ENCODE measurements at regions not wholly inside any gene's neighbourhood (a gene's known extent, or its start where the extent isn't known, plus 50 kb on each side); places are given as distances from the start of the nearest gene placed in this dataset.

DNA sequence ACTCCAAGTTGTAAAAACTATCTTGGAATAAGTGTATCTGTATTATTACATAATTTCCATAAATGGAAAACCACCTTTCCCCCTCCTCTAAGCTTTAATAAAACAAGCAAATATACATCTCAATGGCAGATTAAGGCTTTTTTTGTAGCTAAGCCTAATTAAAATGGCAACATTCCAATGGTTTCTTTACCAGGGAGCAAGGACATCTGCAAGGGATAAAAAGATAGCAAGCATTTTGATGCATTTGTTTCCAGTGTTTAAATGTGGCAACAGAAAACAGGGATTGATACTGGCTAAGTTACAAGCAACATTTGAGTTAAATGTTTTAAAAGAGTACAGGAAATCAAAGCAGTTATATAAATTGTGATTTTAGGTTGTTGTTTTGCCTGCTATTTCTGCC is 1012.7 kb downstream of the ADGRL2 start:
- peaks cover 16% of the 10 kb centered on the region for H3K4me1 ChIP-seq (ENCODE audit: control insufficient read depth, low read depth, low read length)
- H3K27me3 ChIP-seq (ENCODE audit: control insufficient read depth, insufficient read depth, low read length), result no peaks in the 10 kb centered on the region

DNA sequence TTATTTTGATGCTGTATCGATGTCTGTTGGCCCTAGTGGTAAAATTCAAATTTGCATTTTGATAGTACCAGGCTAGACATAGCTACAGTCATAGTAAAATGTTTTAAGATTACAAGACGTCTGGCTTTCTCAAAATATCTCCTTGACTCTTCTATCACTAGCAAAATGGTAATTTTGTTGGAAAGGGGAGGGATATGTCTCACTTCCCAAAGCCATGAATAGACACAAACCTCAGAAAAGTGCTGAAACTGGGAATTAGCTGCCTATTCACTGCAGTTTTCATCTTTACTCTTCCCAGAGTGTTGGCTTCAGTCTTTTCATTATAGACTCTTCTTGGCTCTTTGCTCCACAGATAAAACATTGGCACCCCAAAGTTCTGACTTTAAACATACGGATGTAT is 1009.9 kb downstream of the ADGRL2 start:
- Histone ChIP-seq H3K4me1 (ENCODE audit: control insufficient read depth, low read depth, low read length) (peaks cover 20% of the 10 kb centered on the region), H3K36me3 (ENCODE audit: control insufficient read depth, low read depth, low read length) (no peaks in the 10 kb centered on the region), H3K9ac (ENCODE audit: low read length) (no peak overlapping the region), H3K27ac (ENCODE audit: low read length) (no peak overlapping the region), H3K9me3 (ENCODE audit: control insufficient read depth, low read depth, low read length) (no peaks in the 10 kb centered on the region), H3K4me3 (ENCODE audit: low read length) (no peak overlapping the region), H3K27me3 (ENCODE audit: control insufficient read depth, insufficient read depth, low read length) (no peaks in the 10 kb centered on the region)

More for the DNA sequence above, 1012.7 kb downstream of the ADGRL2 start:
- Histone ChIP-seq H3K27ac (ENCODE audit: low read length) (no peak overlapping the region), H3K36me3 (ENCODE audit: control insufficient read depth, low read depth, low read length) (no peaks in the 10 kb centered on the region), H3K4me3 (ENCODE audit: low read length) (no peak overlapping the region), H3K9ac (ENCODE audit: low read length) (no peak overlapping the region), H3K9me3 (ENCODE audit: control insufficient read depth, low read depth, low read length) (no peaks in the 10 kb centered on the region)

DNA sequence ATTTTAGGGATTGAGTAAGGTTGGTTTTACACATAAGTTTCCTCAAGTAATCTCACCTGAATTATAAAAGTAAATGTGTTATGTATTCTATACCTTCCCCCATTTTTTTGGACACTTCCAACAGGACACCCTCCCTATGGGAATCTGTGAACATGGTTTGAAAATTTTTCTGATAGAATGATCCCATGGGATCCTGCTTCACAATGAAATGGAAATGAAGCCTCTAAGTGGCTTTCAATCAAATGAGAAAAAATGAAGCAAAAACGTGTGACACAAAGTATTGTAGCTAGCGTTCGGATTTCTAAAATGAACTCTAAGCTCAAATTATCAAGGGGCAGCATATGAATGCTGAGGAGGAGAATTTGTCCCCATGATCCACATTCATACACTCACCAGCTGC is 1006.8 kb downstream of the ADGRL2 start:
- no peaks in the 10 kb centered on the region for H3K9me3 ChIP-seq (ENCODE audit: control insufficient read depth, low read depth, low read length)
- no peak overlapping the region for H3K27ac ChIP-seq (ENCODE audit: low read length)
- H3K27me3 ChIP-seq (ENCODE audit: control insufficient read depth, insufficient read depth, low read length), result no peaks in the 10 kb centered on the region
- peaks cover 11% of the 10 kb centered on the region for H3K4me1 ChIP-seq (ENCODE audit: control insufficient read depth, low read depth, low read length)
- H3K9ac ChIP-seq (ENCODE audit: low read length), result no peak overlapping the region
- no peaks in the 10 kb centered on the region for H3K36me3 ChIP-seq (ENCODE audit: control insufficient read depth, low read depth, low read length)
- no peak overlapping the region for H3K4me3 ChIP-seq (ENCODE audit: low read length)

DNA sequence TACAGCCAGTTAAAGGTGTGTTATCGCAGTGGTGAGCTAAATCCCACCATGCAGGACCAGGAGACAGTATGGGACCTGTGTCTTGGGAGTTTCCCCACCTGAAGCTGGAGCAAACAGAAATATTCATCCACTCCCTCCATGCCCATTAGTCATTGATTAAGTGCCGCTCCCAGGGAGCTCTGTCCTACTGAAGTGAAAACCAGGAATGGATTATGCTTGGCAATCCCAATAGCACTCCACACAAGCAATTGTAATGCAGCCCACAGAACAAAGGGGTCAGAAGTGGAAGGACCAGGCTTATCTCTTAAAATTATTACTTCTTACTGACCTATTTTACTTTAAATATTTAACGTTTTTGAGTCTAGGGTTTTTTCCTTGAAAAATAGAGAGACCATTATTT is 1005.4 kb downstream of the ADGRL2 start:
- Histone ChIP-seq H3K36me3 (ENCODE audit: control insufficient read depth, low read depth, low read length) (no peaks in the 10 kb centered on the region), H3K9ac (ENCODE audit: low read length) (no peak overlapping the region), H3K9me3 (ENCODE audit: control insufficient read depth, low read depth, low read length) (no peaks in the 10 kb centered on the region), H3K27ac (ENCODE audit: low read length) (no peak overlapping the region), H3K27me3 (ENCODE audit: control insufficient read depth, insufficient read depth, low read length) (no peaks in the 10 kb centered on the region), H3K4me1 (ENCODE audit: control insufficient read depth, low read depth, low read length) (peaks cover 11% of the 10 kb centered on the region), H3K4me3 (ENCODE audit: low read length) (no peak overlapping the region)

DNA sequence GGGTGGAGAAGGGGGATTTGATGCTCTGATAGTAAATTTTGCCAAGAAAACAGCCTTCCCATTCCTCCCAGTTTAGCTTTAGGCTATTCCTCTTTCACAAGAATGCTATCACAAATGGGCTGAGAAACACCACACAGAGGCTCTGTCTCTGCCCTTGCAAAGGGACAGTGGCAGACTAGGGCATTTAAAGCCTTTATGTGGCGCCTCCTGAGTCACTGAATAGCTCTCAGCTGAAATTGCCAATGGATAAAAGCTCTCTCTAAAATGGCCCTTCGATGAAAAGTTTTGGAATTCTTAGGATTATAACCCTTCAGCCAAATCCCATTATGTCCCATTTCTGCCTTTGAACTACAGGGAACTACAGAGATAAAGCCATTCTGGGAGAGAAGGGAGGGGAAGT is 1000.4 kb downstream of the ADGRL2 start:
- peaks cover 4% of the 10 kb centered on the region for H3K4me1 ChIP-seq (ENCODE audit: control insufficient read depth, low read depth, low read length)
- no peaks in the 10 kb centered on the region for H3K27me3 ChIP-seq (ENCODE audit: control insufficient read depth, insufficient read depth, low read length)
- H3K9ac ChIP-seq (ENCODE audit: low read length), result no peak overlapping the region
- H3K36me3 ChIP-seq (ENCODE audit: control insufficient read depth, low read depth, low read length), result no peaks in the 10 kb centered on the region
- H3K4me3 ChIP-seq (ENCODE audit: low read length), result no peak overlapping the region
- no peak overlapping the region for H3K27ac ChIP-seq (ENCODE audit: low read length)
- no peaks in the 10 kb centered on the region for H3K9me3 ChIP-seq (ENCODE audit: control insufficient read depth, low read depth, low read length)

DNA sequence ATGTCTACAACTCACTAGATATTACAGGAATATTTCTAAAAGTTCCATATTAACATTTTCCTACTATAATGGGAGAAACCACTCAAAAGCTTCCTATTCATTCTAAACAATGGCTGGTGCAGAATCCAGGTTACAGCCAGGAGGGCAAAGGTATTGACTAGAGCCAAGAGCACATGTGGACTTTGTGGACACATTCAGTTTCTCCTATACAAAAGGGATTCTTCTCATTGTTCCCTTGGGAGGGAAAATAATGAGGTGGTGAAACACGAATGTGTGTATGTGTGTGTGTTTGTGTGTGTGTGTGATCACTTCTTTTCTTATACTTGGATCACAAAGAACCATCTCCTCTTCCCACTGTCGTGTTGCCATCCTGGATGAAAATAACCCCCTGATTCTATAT is 1000.0 kb downstream of the ADGRL2 start:
- no peaks in the 10 kb centered on the region for H3K9me3 ChIP-seq (ENCODE audit: control insufficient read depth, low read depth, low read length)
- no peaks in the 10 kb centered on the region for H3K27me3 ChIP-seq (ENCODE audit: control insufficient read depth, insufficient read depth, low read length)
- H3K36me3 ChIP-seq (ENCODE audit: control insufficient read depth, low read depth, low read length), result no peaks in the 10 kb centered on the region
- H3K4me3 ChIP-seq (ENCODE audit: low read length), result no peak overlapping the region
- no peaks in the 10 kb centered on the region for H3K4me1 ChIP-seq (ENCODE audit: control insufficient read depth, low read depth, low read length)
- H3K27ac ChIP-seq (ENCODE audit: low read length), result no peak overlapping the region
- no peak overlapping the region for H3K9ac ChIP-seq (ENCODE audit: low read length)

DNA sequence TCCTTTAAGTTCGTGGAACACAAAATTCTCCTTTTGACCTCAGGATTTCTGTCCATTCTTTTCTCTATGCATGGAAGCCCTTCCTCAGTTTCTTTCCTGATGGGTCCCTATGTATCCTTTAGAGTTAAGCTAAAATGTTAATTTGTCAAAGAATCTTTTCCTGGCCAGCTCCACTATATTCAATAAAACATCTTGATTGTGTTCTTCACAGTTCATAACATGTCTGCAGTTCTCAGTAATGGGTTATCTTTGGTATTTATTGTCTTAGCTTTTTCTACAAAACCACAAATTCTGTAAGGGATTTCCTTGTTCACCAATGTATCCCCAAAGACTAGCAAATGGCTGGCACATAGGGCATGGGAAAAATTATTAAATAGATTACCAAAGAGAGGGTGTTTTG is 998.5 kb downstream of the ADGRL2 start:
- no peak overlapping the region for H3K4me3 ChIP-seq (ENCODE audit: low read length)

DNA sequence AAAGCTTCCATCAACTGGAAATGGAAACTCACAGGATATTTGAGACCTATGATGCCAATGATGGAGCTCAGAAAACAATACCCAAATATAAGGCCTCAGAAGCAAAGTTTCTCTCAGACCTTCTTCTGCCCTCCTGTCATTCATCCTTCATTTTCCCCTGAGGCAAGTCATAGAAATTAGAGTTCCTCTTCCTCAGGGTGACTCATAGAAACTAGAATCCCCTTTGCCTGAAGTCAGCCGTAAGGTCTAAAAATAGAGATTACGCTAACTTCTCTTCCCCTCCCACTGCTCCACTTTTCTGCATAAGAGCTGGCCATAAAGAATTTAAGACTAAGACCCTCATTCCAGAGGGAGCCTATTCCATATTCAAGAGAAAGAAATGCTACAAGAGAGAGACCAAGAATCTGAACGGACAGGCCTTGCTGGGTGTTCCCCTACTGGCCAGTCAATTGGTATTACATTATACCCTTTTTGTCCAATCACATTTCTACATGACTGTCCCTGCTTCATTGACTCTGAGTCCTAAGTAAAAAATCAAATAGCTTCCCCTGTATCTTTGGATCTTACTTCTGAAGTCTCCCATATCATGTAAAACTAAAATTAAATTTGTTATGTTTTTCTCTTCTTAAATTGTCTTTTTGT is 994.9 kb downstream of the ADGRL2 start:
- H3K4me3 ChIP-seq (ENCODE audit: low read length), result no peak overlapping the region
- H3K27me3 ChIP-seq (ENCODE audit: control insufficient read depth, insufficient read depth, low read length), result no peaks in the 10 kb centered on the region
- no peaks in the 10 kb centered on the region for H3K36me3 ChIP-seq (ENCODE audit: control insufficient read depth, low read depth, low read length)
- no peak overlapping the region for H3K9ac ChIP-seq (ENCODE audit: low read length)
- peaks cover 4% of the 10 kb centered on the region for H3K9me3 ChIP-seq (ENCODE audit: control insufficient read depth, low read depth, low read length)
- H3K4me1 ChIP-seq (ENCODE audit: control insufficient read depth, low read depth, low read length), result peaks cover 8% of the 10 kb centered on the region
- no peak overlapping the region for H3K27ac ChIP-seq (ENCODE audit: low read length)

More for the DNA sequence above, 998.5 kb downstream of the ADGRL2 start:
- H3K9me3 ChIP-seq (ENCODE audit: control insufficient read depth, low read depth, low read length), result no peaks in the 10 kb centered on the region
- no peak overlapping the region for H3K27ac ChIP-seq (ENCODE audit: low read length)
- H3K9ac ChIP-seq (ENCODE audit: low read length), result no peak overlapping the region
- H3K4me1 ChIP-seq (ENCODE audit: control insufficient read depth, low read depth, low read length), result no peaks in the 10 kb centered on the region
- no peaks in the 10 kb centered on the region for H3K36me3 ChIP-seq (ENCODE audit: control insufficient read depth, low read depth, low read length)
- no peaks in the 10 kb centered on the region for H3K27me3 ChIP-seq (ENCODE audit: control insufficient read depth, insufficient read depth, low read length)

DNA sequence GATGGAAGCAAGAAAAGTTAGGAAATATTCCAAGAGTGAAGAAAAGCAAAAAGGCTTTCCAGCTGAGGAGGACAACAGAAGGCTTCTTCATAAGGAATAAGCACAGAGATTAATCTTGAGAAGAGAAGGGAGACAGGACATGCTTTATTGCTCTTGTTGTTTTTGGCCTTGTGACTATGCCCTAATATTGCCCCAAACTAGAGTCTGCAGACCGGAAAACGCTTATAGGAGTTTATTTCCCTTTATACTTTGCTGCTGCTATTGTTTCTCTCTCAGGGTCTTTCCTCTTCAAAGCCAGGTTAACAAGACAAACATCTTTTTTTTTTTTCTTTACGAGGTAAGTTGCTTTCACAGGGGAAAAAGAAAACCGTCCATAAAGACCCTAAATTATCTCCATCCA is 991.4 kb downstream of the ADGRL2 start:
- Histone ChIP-seq H3K27me3 (ENCODE audit: control insufficient read depth, insufficient read depth, low read length) (no peaks in the 10 kb centered on the region), H3K4me3 (ENCODE audit: low read length) (no peak overlapping the region), H3K27ac (ENCODE audit: low read length) (no peak overlapping the region), H3K9ac (ENCODE audit: low read length) (no peak overlapping the region), H3K36me3 (ENCODE audit: control insufficient read depth, low read depth, low read length) (no peaks in the 10 kb centered on the region), H3K4me1 (ENCODE audit: control insufficient read depth, low read depth, low read length) (peaks cover 8% of the 10 kb centered on the region), H3K9me3 (ENCODE audit: control insufficient read depth, low read depth, low read length) (peaks cover 8% of the 10 kb centered on the region)

DNA sequence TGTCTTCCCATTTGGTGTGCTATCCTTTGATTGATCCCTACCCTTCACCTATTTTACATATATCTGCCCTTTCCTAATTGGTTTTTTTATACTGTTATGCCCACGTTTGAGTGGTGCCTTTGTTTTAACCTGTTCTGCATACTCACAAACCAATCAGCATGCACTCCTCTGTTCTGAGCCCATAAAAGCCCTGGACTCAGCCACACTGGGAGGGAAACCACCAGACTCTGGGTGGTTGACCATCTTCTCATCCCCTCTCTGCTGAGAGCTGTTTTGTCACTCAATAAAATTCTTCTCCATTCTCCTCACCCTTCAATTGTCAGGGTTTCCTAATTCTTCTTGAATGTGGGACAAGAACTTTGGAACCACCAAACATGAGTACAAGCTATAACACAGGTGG is 989.8 kb downstream of the ADGRL2 start:
- Histone ChIP-seq H3K9me3 (ENCODE audit: control insufficient read depth, low read depth, low read length) (peaks cover 8% of the 10 kb centered on the region), H3K9ac (ENCODE audit: low read length) (no peak overlapping the region), H3K4me3 (ENCODE audit: low read length) (no peak overlapping the region), H3K4me1 (ENCODE audit: control insufficient read depth, low read depth, low read length) (peaks cover 8% of the 10 kb centered on the region), H3K27ac (ENCODE audit: low read length) (no peak overlapping the region), H3K27me3 (ENCODE audit: control insufficient read depth, insufficient read depth, low read length) (no peaks in the 10 kb centered on the region), H3K36me3 (ENCODE audit: control insufficient read depth, low read depth, low read length) (no peaks in the 10 kb centered on the region)

DNA sequence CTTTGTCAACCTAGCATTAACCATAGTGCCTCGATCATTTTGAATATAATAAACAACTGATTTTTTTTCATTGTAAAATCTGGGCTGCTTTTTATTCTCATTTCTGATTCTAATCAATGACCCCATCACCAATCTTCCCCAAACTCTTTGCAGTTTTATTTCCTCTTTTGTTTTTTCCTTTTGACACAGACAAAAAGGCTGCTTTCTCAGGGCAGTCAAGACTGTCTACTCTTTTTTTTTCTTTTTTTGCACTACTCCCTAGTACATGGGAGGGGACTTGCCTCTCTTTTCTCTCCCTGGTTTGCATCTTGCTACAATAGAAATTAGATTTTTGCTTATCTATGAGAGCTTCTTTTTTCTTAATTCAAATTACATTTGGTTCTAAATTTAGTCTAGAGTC is 987.9 kb downstream of the ADGRL2 start:
- H3K36me3 ChIP-seq (ENCODE audit: control insufficient read depth, low read depth, low read length), result no peaks in the 10 kb centered on the region
- H3K9me3 ChIP-seq (ENCODE audit: control insufficient read depth, low read depth, low read length), result peaks cover 8% of the 10 kb centered on the region
- no peak overlapping the region for H3K9ac ChIP-seq (ENCODE audit: low read length)
- no peak overlapping the region for H3K27ac ChIP-seq (ENCODE audit: low read length)
- no peak overlapping the region for H3K4me3 ChIP-seq (ENCODE audit: low read length)
- H3K4me1 ChIP-seq (ENCODE audit: control insufficient read depth, low read depth, low read length), result peaks cover 8% of the 10 kb centered on the region
- H3K27me3 ChIP-seq (ENCODE audit: control insufficient read depth, insufficient read depth, low read length), result no peaks in the 10 kb centered on the region

DNA sequence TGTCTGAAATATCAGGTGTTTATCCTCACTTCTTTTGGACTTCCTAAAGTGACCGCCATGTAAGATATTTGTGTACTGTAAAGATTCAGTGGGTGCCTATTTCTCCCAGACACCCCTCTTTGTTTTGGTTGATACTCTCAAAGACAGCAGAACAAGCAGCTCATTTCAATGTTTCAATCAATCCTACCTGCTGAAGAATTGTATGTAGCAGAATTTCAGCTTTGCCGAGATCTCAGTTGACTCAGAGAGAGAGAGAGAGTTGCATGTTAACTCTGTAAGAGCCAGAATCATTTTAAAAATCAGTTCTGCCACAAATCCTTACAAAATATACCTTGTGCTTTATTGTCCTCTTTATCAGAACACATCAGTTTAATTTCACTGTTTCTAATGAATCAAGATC is 987.3 kb downstream of the ADGRL2 start:
- no peak overlapping the region for H3K9ac ChIP-seq (ENCODE audit: low read length)
- H3K9me3 ChIP-seq (ENCODE audit: control insufficient read depth, low read depth, low read length), result peaks cover 8% of the 10 kb centered on the region
- no peaks in the 10 kb centered on the region for H3K27me3 ChIP-seq (ENCODE audit: control insufficient read depth, insufficient read depth, low read length)
- H3K4me3 ChIP-seq (ENCODE audit: low read length), result no peak overlapping the region
- H3K4me1 ChIP-seq (ENCODE audit: control insufficient read depth, low read depth, low read length), result peaks cover 6% of the 10 kb centered on the region
- no peaks in the 10 kb centered on the region for H3K36me3 ChIP-seq (ENCODE audit: control insufficient read depth, low read depth, low read length)
- no peak overlapping the region for H3K27ac ChIP-seq (ENCODE audit: low read length)
